Naive thymus-derived CD8-positive, alpha-beta T cell (primary cell): ENCODE measurements at regions not wholly inside any gene's neighbourhood (a gene's known extent, or its start where the extent isn't known, plus 50 kb on each side); places are given as distances from the start of the nearest gene placed in this dataset.
A peak's percentile ranks its signal among the peaks of the same experiment; 100 is the strongest.

Experiments used
- ATAC-seq, 2 donors: fragments of 150-1000 bp; cut with Tn5 transposase in 1 of 2; sonication (Bioruptor Pico), chemical (Tn5 transposase) in 1 of 2; 1 replicate in 1 of 2; 2 replicates in 1 of 2; pipeline ENCODE4 v1.10.0; 2021; ENCODE audit warnings: mild to moderate bottlenecking in 2 of 2, moderate library complexity in 2 of 2
- POLR2A ChIA-PET: fragments of 350-600 bp; sonication (Branson Sonifier 250); formaldehyde crosslinking; loops from one replicate; lab custom pipeline; 2021; ENCODE audit warnings: antibody characterized with exemption; lab: Charles Lee
- DNase-seq, 10 donors: peaks; one replicate each; pipeline versions ENCODE4 v3.0.0 to v3.0.0-alpha.2; 2020 to 2022
- H3K27ac Mint-ChIP-seq, 10 donors: one replicate each; pipeline ENCODE4 v1.8.0; 2020 to 2022; ENCODE audit warnings: mild to moderate bottlenecking in 10 of 10, mixed read lengths in 10 of 10, moderate library complexity in 4 of 10, inconsistent platforms in 1 of 10
- H3K27me3 Mint-ChIP-seq, 5 donors: one replicate each; pipeline ENCODE4 v1.8.0; 2021 to 2022; ENCODE audit warnings: mixed read lengths in 5 of 5
- H3K36me3 Mint-ChIP-seq, 3 donors: one replicate each; pipeline ENCODE4 v1.8.0; 2020 to 2022; ENCODE audit warnings: mixed read lengths in 3 of 3, mild to moderate bottlenecking in 2 of 3, inconsistent platforms in 1 of 3
- H3K4me1 Mint-ChIP-seq, 4 donors: one replicate each; pipeline ENCODE4 v1.8.0; 2021 to 2022; ENCODE audit warnings: mixed read lengths in 4 of 4
- H3K4me3 Mint-ChIP-seq, 10 donors: one replicate each; pipeline ENCODE4 v1.8.0; 2020 to 2022; ENCODE audit warnings: mild to moderate bottlenecking in 10 of 10, mixed read lengths in 10 of 10, moderate library complexity in 6 of 10, inconsistent platforms in 1 of 10
- H3K9me3 Mint-ChIP-seq, 9 donors: one replicate each; pipeline ENCODE4 v1.8.0; 2020 to 2022; ENCODE audit warnings: mixed read lengths in 9 of 9, mild to moderate bottlenecking in 3 of 9, inconsistent platforms in 1 of 9, moderate library complexity in 1 of 9

GRCh38 chr15:38863381-38863780 is 298.8 kb upstream of the RASGRP1 start:
- Mint-ChIP-seq H3K27me3 (peaks cover 4 to 26% (median 12%) of the 10 kb centered on the region in 5 donors), H3K27ac (no peak overlapping the region), H3K4me3 (no peak overlapping the region), H3K4me1 (no peaks in the 10 kb centered on the region), H3K9me3 (no peaks in the 10 kb centered on the region), H3K36me3 (no peaks in the 10 kb centered on the region)
- POLR2A ChIA-PET = no interaction called here
- no peak for ATAC-seq
- DNase-seq = no peak

DNA sequence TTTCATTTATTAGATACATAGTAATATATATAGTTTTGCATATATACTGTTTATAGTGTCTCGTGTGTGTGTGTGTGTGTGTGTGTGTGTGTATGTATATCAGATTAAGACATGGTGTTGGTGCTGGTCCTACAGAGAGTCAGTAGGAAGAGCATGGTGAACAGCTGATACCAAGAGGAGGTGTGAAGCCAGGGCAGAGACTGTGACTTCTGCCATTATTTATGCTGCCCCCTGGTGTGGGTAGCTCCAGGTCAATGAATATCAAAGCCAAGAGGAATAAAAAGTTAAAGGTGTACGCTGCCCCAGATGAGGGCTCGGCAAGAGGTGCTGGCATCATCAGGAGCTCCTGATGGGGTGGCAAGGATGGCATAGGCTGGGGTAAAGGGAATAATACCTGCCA is 299.5 kb upstream of the RASGRP1 start:
- DNase-seq = peak in 2 of 10 donors; percentile 3 to 5
- no peak for ATAC-seq
- H3K9me3 Mint-ChIP-seq = no peaks in the 10 kb centered on the region
- H3K4me1 Mint-ChIP-seq = no peaks in the 10 kb centered on the region
- no peak overlapping the region for H3K4me3 Mint-ChIP-seq
- POLR2A ChIA-PET = no interaction called here
- H3K27ac Mint-ChIP-seq = no peak overlapping the region
- peaks cover 4 to 26% (median 17%) of the 10 kb centered on the region in 5 donors for H3K27me3 Mint-ChIP-seq
- no peaks in the 10 kb centered on the region for H3K36me3 Mint-ChIP-seq

DNA sequence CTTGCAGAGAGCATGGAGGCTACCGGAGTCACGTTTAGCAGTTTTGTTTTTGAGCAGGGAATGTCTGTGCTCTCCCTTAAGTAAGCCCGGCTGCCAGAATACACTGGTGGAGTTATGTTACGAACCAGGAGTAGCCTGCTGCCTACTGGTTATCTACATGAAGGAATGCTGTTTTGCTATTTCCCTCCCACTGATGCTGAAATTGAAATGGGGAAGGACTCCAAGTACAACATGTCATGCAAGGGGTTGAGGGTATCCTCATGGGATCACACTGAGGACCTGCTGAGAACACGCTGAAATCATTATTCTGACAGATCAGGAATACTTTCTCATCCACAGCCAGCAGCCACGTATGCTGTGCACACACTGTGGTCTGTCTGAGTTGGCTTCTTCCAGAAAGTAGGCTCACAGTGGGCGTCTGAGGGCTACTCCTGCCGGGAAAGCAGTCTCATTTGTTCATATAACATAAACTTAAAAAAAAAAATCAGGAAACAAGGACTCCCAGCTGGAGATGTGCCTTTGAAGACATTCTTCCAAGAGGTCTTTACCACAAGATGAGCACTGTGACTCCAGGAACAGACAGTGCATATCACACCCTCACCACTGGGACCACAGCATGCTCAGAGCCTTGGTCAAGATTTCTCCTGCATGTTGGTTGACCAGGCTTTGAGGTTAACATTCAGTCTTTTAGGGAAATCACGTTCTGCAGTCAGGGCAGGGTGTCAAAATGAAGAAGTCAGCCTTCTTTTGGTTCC is 300.4 kb upstream of the RASGRP1 start:
- POLR2A ChIA-PET = no interaction called here
- no peak overlapping the region for H3K4me3 Mint-ChIP-seq
- DNase-seq = no peak
- H3K9me3 Mint-ChIP-seq = no peaks in the 10 kb centered on the region
- ATAC-seq = no peak
- H3K27me3 Mint-ChIP-seq = peaks cover 0 to 25% (median 18%) of the 10 kb centered on the region in 5 donors
- H3K27ac Mint-ChIP-seq = no peak overlapping the region
- no peaks in the 10 kb centered on the region for H3K4me1 Mint-ChIP-seq
- no peaks in the 10 kb centered on the region for H3K36me3 Mint-ChIP-seq

GRCh38 chr15:38867556-38867955 is 302.9 kb upstream of the RASGRP1 start:
- POLR2A ChIA-PET = no interaction called here
- H3K9me3 Mint-ChIP-seq = peaks cover 0 to 17% (median 3%) of the 10 kb centered on the region in 9 donors

DNA sequence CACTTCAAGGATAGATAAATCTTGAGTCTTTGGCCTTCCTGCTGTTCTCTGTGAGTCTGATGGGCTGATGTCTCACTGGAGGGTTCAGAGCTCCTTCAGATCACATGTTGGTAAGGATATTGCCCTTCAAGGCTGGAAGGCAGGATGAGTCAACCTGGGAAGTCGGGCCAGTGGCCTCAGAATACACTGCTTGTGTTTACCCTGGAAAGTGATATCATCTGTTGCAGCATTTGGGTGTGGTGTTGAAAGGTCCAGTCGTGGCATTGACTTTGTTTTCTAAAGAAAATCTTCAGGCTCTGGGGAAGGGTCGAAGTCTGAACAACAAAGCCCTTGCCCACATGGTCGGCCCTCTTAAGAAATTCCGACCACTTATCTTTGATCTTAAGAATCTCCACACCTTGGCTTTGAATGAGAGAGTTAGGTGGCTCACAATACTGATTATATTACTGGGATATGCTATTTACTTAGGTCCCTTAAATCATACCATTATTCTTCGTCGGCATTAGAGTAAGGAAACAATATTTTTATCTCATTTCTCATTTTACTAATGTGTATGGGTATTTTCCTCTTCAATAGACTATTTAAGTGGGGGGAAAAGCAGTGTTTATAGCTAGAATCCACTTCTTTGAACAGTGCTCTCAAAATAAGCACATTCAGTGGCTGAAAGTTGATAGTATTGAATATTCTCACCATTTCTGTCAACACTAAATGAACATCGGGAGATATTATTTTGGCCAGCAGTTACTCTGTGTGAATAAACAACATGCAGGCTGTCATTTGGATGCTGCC is 303.9 kb upstream of the RASGRP1 start:
- no peak for ATAC-seq
- DNase-seq = no peak
- POLR2A ChIA-PET = no interaction called here
- Mint-ChIP-seq H3K36me3 (no peaks in the 10 kb centered on the region), H3K4me3 (no peak overlapping the region), H3K27me3 (peaks cover 0 to 45% (median 23%) of the 10 kb centered on the region in 5 donors), H3K4me1 (no peaks in the 10 kb centered on the region), H3K9me3 (peaks cover 0 to 18% (median 3%) of the 10 kb centered on the region in 9 donors), H3K27ac (no peak overlapping the region)

More at GRCh38 chr15:38867556-38867955, 302.9 kb upstream of the RASGRP1 start:
- H3K4me3 Mint-ChIP-seq = no peak overlapping the region
- H3K36me3 Mint-ChIP-seq = no peaks in the 10 kb centered on the region
- DNase-seq = no peak
- no peak for ATAC-seq
- H3K27ac Mint-ChIP-seq = no peak overlapping the region
- no peaks in the 10 kb centered on the region for H3K4me1 Mint-ChIP-seq
- H3K27me3 Mint-ChIP-seq = peaks cover 0 to 35% (median 18%) of the 10 kb centered on the region in 5 donors

DNA sequence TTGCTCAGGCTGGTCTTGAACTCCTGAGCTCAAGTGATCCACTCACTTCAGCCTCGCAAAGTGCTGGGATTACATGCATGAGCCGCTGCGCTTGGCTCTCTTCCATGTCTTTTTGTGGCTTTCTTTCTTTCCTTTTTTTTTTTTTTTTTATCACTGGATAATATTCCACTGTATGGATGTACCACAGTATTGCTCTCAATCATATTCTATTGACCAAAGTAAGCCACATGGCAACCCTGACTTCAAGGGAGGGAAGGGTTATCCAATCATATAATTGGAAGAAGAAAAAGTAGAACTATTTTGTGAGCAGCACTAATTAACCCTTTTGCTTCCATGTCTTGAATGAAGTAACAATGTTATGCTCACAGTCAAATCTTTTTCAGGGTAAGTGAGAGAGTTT is 307.0 kb upstream of the RASGRP1 start:
- no peaks in the 10 kb centered on the region for H3K4me1 Mint-ChIP-seq
- H3K4me3 Mint-ChIP-seq = no peak overlapping the region
- H3K27me3 Mint-ChIP-seq = peaks cover 0 to 36% (median 15%) of the 10 kb centered on the region in 5 donors
- peaks cover 0 to 20% (median 3%) of the 10 kb centered on the region in 9 donors for H3K9me3 Mint-ChIP-seq
- H3K36me3 Mint-ChIP-seq = no peaks in the 10 kb centered on the region
- no peak for DNase-seq
- H3K27ac Mint-ChIP-seq = peak overlapping the region in 1 of 10 donors; percentile 63
- no peak for ATAC-seq
- POLR2A ChIA-PET = no interaction called here

DNA sequence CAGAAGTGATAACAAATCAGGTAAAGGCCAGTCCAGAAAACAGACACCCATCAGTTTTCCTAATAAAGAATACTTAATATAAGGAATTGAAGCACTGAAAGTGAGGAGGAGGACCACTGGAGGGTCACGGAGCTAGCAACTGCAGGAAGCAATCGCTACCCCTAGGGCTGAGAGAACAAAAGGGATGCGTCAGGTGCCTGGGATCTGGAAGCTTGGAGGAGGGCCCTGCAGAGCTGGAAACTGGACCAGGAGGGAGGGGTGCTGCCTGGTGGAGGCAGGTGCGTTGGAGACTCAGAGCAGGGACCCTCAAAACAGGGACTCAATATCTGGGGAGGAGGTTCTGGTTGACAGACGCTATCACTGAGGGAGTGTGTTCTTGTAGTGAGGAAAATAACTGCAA is 308.1 kb upstream of the RASGRP1 start:
- Mint-ChIP-seq H3K9me3 (peaks cover 0 to 20% (median 3%) of the 10 kb centered on the region in 9 donors), H3K36me3 (no peaks in the 10 kb centered on the region), H3K4me3 (no peak overlapping the region), H3K27me3 (peaks cover 0 to 30% (median 9%) of the 10 kb centered on the region in 5 donors), H3K4me1 (no peaks in the 10 kb centered on the region), H3K27ac (no peak overlapping the region)
- DNase-seq = no peak
- ATAC-seq = no peak
- POLR2A ChIA-PET = no interaction called here

- H3K36me3 Mint-ChIP-seq = no peaks in the 10 kb centered on the region
- H3K4me3 Mint-ChIP-seq = no peak overlapping the region
- ATAC-seq (no peak), DNase-seq (no peak)
- H3K9me3 Mint-ChIP-seq = peaks cover 0 to 20% (median 3%) of the 10 kb centered on the region in 9 donors
- H3K27me3 Mint-ChIP-seq = peaks cover 0 to 30% (median 12%) of the 10 kb centered on the region in 5 donors
- H3K27ac Mint-ChIP-seq = no peak overlapping the region
- no peaks in the 10 kb centered on the region for H3K4me1 Mint-ChIP-seq
- POLR2A ChIA-PET = no interaction called here
Observed at GRCh38 chr15:38873158-38873557, 308.5 kb upstream of the RASGRP1 start.

GRCh38 chr15:38874464-38874863 is 309.9 kb upstream of the RASGRP1 start:
- POLR2A ChIA-PET = no interaction called here
- DNase-seq (no peak), ATAC-seq (no peak)
- H3K27me3 Mint-ChIP-seq = peaks cover 0 to 27% (median 12%) of the 10 kb centered on the region in 5 donors
- no peak overlapping the region for H3K27ac Mint-ChIP-seq
- H3K4me3 Mint-ChIP-seq = no peak overlapping the region
- H3K36me3 Mint-ChIP-seq = no peaks in the 10 kb centered on the region
- H3K9me3 Mint-ChIP-seq = peaks cover 0 to 20% (median 3%) of the 10 kb centered on the region in 9 donors
- H3K4me1 Mint-ChIP-seq = no peaks in the 10 kb centered on the region

DNA sequence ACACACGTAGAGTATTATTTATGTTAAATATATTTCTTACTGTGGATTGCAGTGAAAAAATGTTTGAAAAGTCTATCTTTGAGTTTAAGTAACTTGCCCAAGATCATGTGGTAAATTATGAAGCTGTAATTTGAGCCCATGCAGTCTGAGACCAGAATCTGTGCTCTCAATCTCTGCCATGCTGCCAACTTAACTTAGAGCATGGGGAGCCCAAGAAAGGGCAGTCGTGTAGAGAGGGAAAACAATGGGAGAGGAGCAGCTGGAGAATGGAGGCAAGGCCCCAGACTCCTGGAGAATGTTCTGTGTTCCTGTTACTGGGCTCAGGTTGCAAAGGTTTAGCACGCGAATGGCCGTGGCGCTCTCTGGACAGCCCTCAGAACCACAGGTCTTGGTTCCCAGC is 311.6 kb upstream of the RASGRP1 start:
- POLR2A ChIA-PET = no interaction called here
- H3K4me3 Mint-ChIP-seq = no peak overlapping the region
- H3K36me3 Mint-ChIP-seq = no peaks in the 10 kb centered on the region
- no peak for DNase-seq
- no peak for ATAC-seq
- H3K27me3 Mint-ChIP-seq = peaks cover 0 to 27% (median 12%) of the 10 kb centered on the region in 5 donors
- no peak overlapping the region for H3K27ac Mint-ChIP-seq
- H3K9me3 Mint-ChIP-seq = peaks cover 0 to 13% (median 0%) of the 10 kb centered on the region in 9 donors
- no peaks in the 10 kb centered on the region for H3K4me1 Mint-ChIP-seq

DNA sequence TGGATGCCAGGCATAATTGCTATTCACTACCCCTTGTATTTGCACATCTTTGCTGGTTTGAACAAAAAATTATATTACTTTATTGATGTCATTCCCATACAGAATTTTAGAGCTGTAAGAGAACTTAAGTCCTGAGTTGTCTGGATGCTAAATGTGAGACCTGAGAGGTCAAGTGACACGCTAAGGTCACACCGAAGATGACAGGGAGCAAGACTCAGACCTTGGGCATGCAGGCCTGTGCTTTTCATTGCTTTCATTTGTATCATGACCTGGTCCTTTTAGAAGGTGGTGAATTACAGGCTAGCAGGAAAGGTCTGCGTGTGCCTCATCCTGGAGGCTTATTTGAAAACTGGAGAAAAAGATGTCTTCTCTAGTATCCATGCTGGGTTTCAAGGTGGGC is 312.0 kb upstream of the RASGRP1 start:
- no peak for ATAC-seq
- no peak overlapping the region for H3K4me3 Mint-ChIP-seq
- H3K27ac Mint-ChIP-seq = no peak overlapping the region
- H3K9me3 Mint-ChIP-seq = peaks cover 0 to 11% (median 0%) of the 10 kb centered on the region in 9 donors
- no peaks in the 10 kb centered on the region for H3K4me1 Mint-ChIP-seq
- H3K36me3 Mint-ChIP-seq = no peaks in the 10 kb centered on the region
- DNase-seq = no peak
- POLR2A ChIA-PET = no interaction called here
- H3K27me3 Mint-ChIP-seq = peaks cover 0 to 26% (median 12%) of the 10 kb centered on the region in 5 donors

DNA sequence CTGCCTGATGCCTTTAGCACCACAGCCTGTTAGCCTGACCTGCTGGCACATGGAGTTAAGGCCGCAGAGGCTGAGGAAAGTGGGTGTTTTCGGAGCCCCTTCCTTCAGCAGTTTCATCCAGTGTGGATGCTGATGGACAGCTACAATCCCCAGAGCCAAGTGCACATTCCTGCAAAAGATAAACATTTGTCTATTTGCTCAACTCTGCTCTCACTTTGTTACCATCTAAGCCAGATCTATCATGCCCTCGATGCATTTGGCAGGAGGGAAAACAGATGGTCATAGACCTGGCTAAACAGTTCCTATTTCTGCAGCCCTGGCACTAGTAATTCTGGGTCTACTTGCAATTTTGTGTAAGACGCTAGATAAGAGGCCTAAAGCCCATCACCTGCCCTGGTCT is 312.9 kb upstream of the RASGRP1 start:
- no peak for ATAC-seq

DNA sequence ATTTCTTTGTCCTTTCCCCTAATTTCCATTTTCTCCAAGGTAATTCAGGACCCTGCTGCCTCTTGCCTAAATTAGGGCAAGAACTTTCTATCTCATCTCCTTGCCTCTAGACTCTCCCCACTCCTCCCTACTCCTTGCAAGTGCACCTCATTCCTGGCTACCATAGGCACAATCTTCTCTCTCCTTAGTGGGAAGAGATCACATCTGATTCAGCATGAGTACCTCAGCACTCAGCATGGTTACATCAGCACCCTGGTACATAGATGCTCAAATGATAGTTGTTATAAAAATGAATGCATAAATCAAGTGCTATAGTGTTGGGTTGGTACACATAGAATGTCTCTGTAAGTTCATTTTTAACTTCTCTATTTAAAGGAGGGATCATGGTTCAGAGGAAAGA is 313.4 kb upstream of the RASGRP1 start:
- Mint-ChIP-seq H3K4me3 (no peak overlapping the region), H3K4me1 (no peaks in the 10 kb centered on the region), H3K9me3 (peaks cover 0 to 2% (median 0%) of the 10 kb centered on the region in 9 donors), H3K36me3 (no peaks in the 10 kb centered on the region), H3K27me3 (peaks cover 0 to 12% (median 8%) of the 10 kb centered on the region in 5 donors), H3K27ac (no peak overlapping the region)
- POLR2A ChIA-PET = no interaction called here
- no peak for ATAC-seq
- DNase-seq = no peak

More for the DNA sequence above, 312.9 kb upstream of the RASGRP1 start:
- POLR2A ChIA-PET = no interaction called here
- H3K36me3 Mint-ChIP-seq = no peaks in the 10 kb centered on the region
- H3K4me3 Mint-ChIP-seq = no peak overlapping the region
- H3K9me3 Mint-ChIP-seq = peaks cover 0 to 5% (median 0%) of the 10 kb centered on the region in 9 donors
- peaks cover 0 to 17% (median 12%) of the 10 kb centered on the region in 5 donors for H3K27me3 Mint-ChIP-seq
- H3K27ac Mint-ChIP-seq = no peak overlapping the region
- no peak for DNase-seq
- no peaks in the 10 kb centered on the region for H3K4me1 Mint-ChIP-seq
